ENCODE measurements at regions not wholly inside any gene's neighbourhood (a gene's known extent, or its start where the extent isn't known, plus 50 kb on each side); places are given as distances from the start of the nearest gene placed in this dataset.
"Not testable (repeated sequence)": the region's sequence is repeated elsewhere in the genome, so short reads cannot be mapped to it uniquely, and the experiment has no call there.

GRCh38 chr19:13672480-13673175, 91.7 kb upstream of the MRI1 start:
- not testable (repeated sequence) for H3K9me3 ChIP-seq (ENCODE audit: insufficient read depth, low read depth, low read length); H3K9ac ChIP-seq (ENCODE audit: low read depth, low read length, poor library complexity, severe bottlenecking); H3F3A ChIP-seq (ENCODE audit: low read depth); H3K4me2 ChIP-seq (ENCODE audit: low read depth, low read length, poor library complexity, severe bottlenecking); H4K20me1 ChIP-seq (ENCODE audit: insufficient read depth, low read length, poor library complexity, severe bottlenecking); H3K27me3 ChIP-seq (ENCODE audit: insufficient read depth, low read length, poor library complexity, severe bottlenecking); H3K9me2 ChIP-seq (replicated peaks; ENCODE audit: low read depth, low read length); H3K4me1 ChIP-seq (ENCODE audit: insufficient read depth, low read length, poor library complexity, severe bottlenecking); H3K4me3 ChIP-seq (ENCODE audit: low read length, poor library complexity, severe bottlenecking); H3K79me2 ChIP-seq (ENCODE audit: insufficient read depth, low read length); H3K36me3 ChIP-seq (ENCODE audit: insufficient read depth, low read length)
- peak overlapping the region; percentile 41; the same call in 1 of the 2 replicates for H2AFZ ChIP-seq (ENCODE audit: low read length)

DNA sequence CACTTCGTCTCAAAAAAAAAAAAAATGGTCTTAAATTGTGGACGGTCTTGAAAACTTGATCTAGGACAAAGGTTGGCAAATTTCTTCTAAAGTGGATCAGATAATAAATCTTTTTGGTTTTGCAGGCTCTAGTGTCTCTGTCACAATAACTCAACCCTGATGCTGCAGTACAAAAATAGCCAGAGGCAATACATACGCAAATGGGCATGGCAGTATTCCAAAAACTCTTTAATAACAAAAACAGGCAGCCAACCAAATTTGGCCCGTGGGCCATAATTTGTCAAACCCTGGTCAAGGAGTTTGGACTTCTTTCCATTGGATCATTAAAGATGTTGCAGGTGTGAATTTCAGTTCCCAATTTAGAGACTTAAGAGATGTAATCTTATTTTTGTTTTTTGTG, 93.5 kb upstream of the MRI1 start:
- Histone ChIP-seq H3K4me2 (ENCODE audit: low read depth, low read length, poor library complexity, severe bottlenecking) (no peak overlapping the region), H3K9me2 (replicated peaks; ENCODE audit: low read depth, low read length) (no peaks in the 10 kb centered on the region), H3K4me3 (ENCODE audit: low read length, poor library complexity, severe bottlenecking) (no peak overlapping the region), H3K79me2 (ENCODE audit: insufficient read depth, low read length) (no peaks in the 10 kb centered on the region), H3K36me3 (ENCODE audit: insufficient read depth, low read length) (no peaks in the 10 kb centered on the region), H3K9me3 (ENCODE audit: insufficient read depth, low read depth, low read length) (peaks cover 3% of the 10 kb centered on the region; the same call in 1 of the 2 replicates), H4K20me1 (ENCODE audit: insufficient read depth, low read length, poor library complexity, severe bottlenecking) (no peaks in the 10 kb centered on the region), H3K9ac (ENCODE audit: low read depth, low read length, poor library complexity, severe bottlenecking) (no peak overlapping the region), H3K4me1 (ENCODE audit: insufficient read depth, low read length, poor library complexity, severe bottlenecking) (no peaks in the 10 kb centered on the region), H2AFZ (ENCODE audit: low read length) (no peak overlapping the region), H3F3A (ENCODE audit: low read depth) (no peaks in the 10 kb centered on the region), H3K27me3 (ENCODE audit: insufficient read depth, low read length, poor library complexity, severe bottlenecking) (peaks cover 3% of the 10 kb centered on the region)
- no peak for TF ChIP-seq EZH2phosphoT487 (IDR thresholded peaks at IDR 0.05; ENCODE audit: borderline replicate concordance)
- TF ChIP-seq, protein P1, sequence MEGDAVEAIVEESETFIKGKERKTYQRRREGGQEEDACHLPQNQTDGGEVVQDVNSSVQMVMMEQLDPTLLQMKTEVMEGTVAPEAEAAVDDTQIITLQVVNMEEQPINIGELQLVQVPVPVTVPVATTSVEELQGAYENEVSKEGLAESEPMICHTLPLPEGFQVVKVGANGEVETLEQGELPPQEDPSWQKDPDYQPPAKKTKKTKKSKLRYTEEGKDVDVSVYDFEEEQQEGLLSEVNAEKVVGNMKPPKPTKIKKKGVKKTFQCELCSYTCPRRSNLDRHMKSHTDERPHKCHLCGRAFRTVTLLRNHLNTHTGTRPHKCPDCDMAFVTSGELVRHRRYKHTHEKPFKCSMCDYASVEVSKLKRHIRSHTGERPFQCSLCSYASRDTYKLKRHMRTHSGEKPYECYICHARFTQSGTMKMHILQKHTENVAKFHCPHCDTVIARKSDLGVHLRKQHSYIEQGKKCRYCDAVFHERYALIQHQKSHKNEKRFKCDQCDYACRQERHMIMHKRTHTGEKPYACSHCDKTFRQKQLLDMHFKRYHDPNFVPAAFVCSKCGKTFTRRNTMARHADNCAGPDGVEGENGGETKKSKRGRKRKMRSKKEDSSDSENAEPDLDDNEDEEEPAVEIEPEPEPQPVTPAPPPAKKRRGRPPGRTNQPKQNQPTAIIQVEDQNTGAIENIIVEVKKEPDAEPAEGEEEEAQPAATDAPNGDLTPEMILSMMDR (conservative IDR thresholded peaks at IDR 0.05; ENCODE audit: low read length), result no peak

DNA sequence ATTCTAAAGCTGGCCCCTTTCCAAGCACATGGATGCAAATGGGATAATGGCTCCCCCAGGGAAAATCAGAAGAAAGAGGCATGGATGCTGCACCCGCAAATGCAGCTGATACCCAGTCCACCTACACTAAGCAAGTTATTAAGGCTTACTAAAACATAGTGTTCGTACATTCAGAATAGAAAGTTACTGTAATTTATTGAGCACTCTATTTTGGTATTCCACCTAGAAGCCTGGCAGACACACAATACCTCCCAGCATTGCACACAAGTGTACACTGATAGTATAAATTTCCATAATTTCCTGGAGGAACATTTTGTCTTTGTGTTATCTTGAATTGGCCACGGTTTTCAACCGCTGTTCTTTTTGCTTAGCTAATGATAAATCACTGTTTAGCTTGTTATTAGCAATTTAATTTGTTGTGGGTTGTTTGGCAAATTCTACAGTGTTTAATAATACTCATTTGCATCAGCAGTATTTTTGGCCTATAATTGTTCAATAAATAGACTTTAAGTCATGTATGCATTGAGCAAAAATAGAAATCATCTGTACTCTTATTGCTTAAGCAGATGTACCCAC, 94.5 kb upstream of the MRI1 start:
- no peak overlapping the region for H3K4me2 ChIP-seq (ENCODE audit: low read depth, low read length, poor library complexity, severe bottlenecking)
- H3K9me2 ChIP-seq (replicated peaks; ENCODE audit: low read depth, low read length), result no peaks in the 10 kb centered on the region
- H3K4me3 ChIP-seq (ENCODE audit: low read length, poor library complexity, severe bottlenecking), result no peak overlapping the region
- no peaks in the 10 kb centered on the region for H3F3A ChIP-seq (ENCODE audit: low read depth)
- H3K27me3 ChIP-seq (ENCODE audit: insufficient read depth, low read length, poor library complexity, severe bottlenecking), result peaks cover 3% of the 10 kb centered on the region
- no peaks in the 10 kb centered on the region for H3K36me3 ChIP-seq (ENCODE audit: insufficient read depth, low read length)
- peaks cover 3% of the 10 kb centered on the region; the same call in 1 of the 2 replicates for H3K9me3 ChIP-seq (ENCODE audit: insufficient read depth, low read depth, low read length)
- TF ChIP-seq, protein P1 (conservative IDR thresholded peaks at IDR 0.05; ENCODE audit: low read length), result no peak
- TF ChIP-seq EZH2phosphoT487 (IDR thresholded peaks at IDR 0.05; ENCODE audit: borderline replicate concordance), result no peak
- no peak overlapping the region for H2AFZ ChIP-seq (ENCODE audit: low read length)
- no peaks in the 10 kb centered on the region for H3K79me2 ChIP-seq (ENCODE audit: insufficient read depth, low read length)
- H4K20me1 ChIP-seq (ENCODE audit: insufficient read depth, low read length, poor library complexity, severe bottlenecking), result no peaks in the 10 kb centered on the region
- no peak overlapping the region for H3K9ac ChIP-seq (ENCODE audit: low read depth, low read length, poor library complexity, severe bottlenecking)
- no peaks in the 10 kb centered on the region for H3K4me1 ChIP-seq (ENCODE audit: insufficient read depth, low read length, poor library complexity, severe bottlenecking)

DNA sequence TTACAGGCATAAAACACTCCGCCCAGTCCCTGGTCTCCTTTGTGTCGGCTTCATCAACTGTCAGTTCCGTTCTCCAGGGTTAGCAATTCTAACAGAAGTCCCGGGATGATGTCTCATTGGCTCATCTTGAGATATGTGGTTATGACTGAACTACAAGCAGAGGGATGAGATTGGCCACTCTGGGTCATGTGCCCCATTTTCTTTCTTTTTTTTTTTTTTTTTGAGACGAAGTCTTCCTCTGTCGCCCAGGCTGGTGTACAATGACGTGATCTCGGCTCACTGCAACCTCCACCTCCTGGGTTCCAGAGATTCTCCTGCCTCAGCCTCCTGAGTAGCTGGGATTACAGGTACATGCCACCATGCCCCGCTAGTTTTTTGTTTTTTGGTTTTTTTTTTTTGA, 95.4 kb upstream of the MRI1 start:
- Histone ChIP-seq H3K9ac (ENCODE audit: low read depth, low read length, poor library complexity, severe bottlenecking) (no peak overlapping the region), H3K9me3 (ENCODE audit: insufficient read depth, low read depth, low read length) (peaks cover 3% of the 10 kb centered on the region; the same call in 1 of the 2 replicates), H4K20me1 (ENCODE audit: insufficient read depth, low read length, poor library complexity, severe bottlenecking) (no peaks in the 10 kb centered on the region), H3K4me3 (ENCODE audit: low read length, poor library complexity, severe bottlenecking) (no peak overlapping the region), H3K4me2 (ENCODE audit: low read depth, low read length, poor library complexity, severe bottlenecking) (no peak overlapping the region), H3K27me3 (ENCODE audit: insufficient read depth, low read length, poor library complexity, severe bottlenecking) (peaks cover 3% of the 10 kb centered on the region), H3K79me2 (ENCODE audit: insufficient read depth, low read length) (no peaks in the 10 kb centered on the region), H3K4me1 (ENCODE audit: insufficient read depth, low read length, poor library complexity, severe bottlenecking) (no peaks in the 10 kb centered on the region), H3K36me3 (ENCODE audit: insufficient read depth, low read length) (no peaks in the 10 kb centered on the region), H2AFZ (ENCODE audit: low read length) (no peak overlapping the region), H3K9me2 (replicated peaks; ENCODE audit: low read depth, low read length) (no peaks in the 10 kb centered on the region), H3F3A (ENCODE audit: low read depth) (no peaks in the 10 kb centered on the region)
- TF ChIP-seq, protein P1 (conservative IDR thresholded peaks at IDR 0.05; ENCODE audit: low read length), result no peak
- no peak for TF ChIP-seq EZH2phosphoT487 (IDR thresholded peaks at IDR 0.05; ENCODE audit: borderline replicate concordance)
